ENCODE measurements at regions not wholly inside any gene's neighbourhood (a gene's known extent, or its start where the extent isn't known, plus 50 kb on each side); places are given as distances from the start of the nearest gene placed in this dataset.

- intact Hi-C loops (cut with DNase I; ENCODE audit: low total_unique reads): no loop called here
- H3K36me3 ChIP-seq: no peaks in the 10 kb centered on the region
- peak in 1 of 2 donors; percentile 66 for DNase-seq
- H3K4me1 ChIP-seq: peaks cover 0 to 11% (median 4%) of the 10 kb centered on the region in 4 donors
- no peak overlapping the region for H3K4me3 ChIP-seq
- no peak for TF ChIP-seq EP300 (IDR thresholded peaks at IDR 0.05)
- no peak for TF ChIP-seq POLR2AphosphoS5 (IDR thresholded peaks at IDR 0.05)
- TF ChIP-seq POLR2A (IDR thresholded peaks at IDR 0.05): no peak
- TF ChIP-seq CTCF (IDR thresholded peaks at IDR 0.05): no peak
- H3K9me3 ChIP-seq: no peaks in the 10 kb centered on the region
- 37 to 66% (median 57%) methylated on average over 3 of the region's 3 CpGs for WGBS, 5 donors
- no peaks in the 10 kb centered on the region for H3K27me3 ChIP-seq
- peak overlapping the region in 2 of 5 donors; percentile 12 to 44 for H3K27ac ChIP-seq
Observed at GRCh38 chr5:112576298-112576925, 157.3 kb upstream of the EPB41L4A start.

- peaks cover 0 to 11% (median 4%) of the 10 kb centered on the region in 4 donors for H3K4me1 ChIP-seq
- H3K27me3 ChIP-seq: no peaks in the 10 kb centered on the region
- DNase-seq: no peak
- no peaks in the 10 kb centered on the region for H3K9me3 ChIP-seq
- TF ChIP-seq CTCF (IDR thresholded peaks at IDR 0.05): no peak
- no peak for TF ChIP-seq POLR2A (IDR thresholded peaks at IDR 0.05)
- no peak for TF ChIP-seq POLR2AphosphoS5 (IDR thresholded peaks at IDR 0.05)
- H3K36me3 ChIP-seq: no peaks in the 10 kb centered on the region
- H3K27ac ChIP-seq: no peak overlapping the region
- no peak overlapping the region for H3K4me3 ChIP-seq
- WGBS, 5 donors: 81 to 95% (median 94%) methylated on average over 1 of the region's 1 CpG
- intact Hi-C loops (cut with DNase I; ENCODE audit: low total_unique reads): no loop called here
Observed at GRCh38 chr5:112579599-112580170, 158.0 kb upstream of the APC start.

GRCh38 chr5:112581811-112582320 lies 155.8 kb upstream of the APC start:
- H3K4me1 ChIP-seq: peaks cover 0 to 1% (median under 1%) of the 10 kb centered on the region in 4 donors
- no peaks in the 10 kb centered on the region for H3K27me3 ChIP-seq
- intact Hi-C loops (cut with DNase I; ENCODE audit: low total_unique reads): no loop called here
- H3K9me3 ChIP-seq: no peaks in the 10 kb centered on the region
- no peak overlapping the region for H3K4me3 ChIP-seq
- H3K27ac ChIP-seq: no peak overlapping the region
- no peak for DNase-seq
- H3K36me3 ChIP-seq: no peaks in the 10 kb centered on the region
- WGBS, 5 donors: 80 to 87% (median 83%) methylated on average over 9 of the region's 9 CpGs
- TF ChIP-seq CTCF (IDR thresholded peaks at IDR 0.05) (no peak), POLR2A (IDR thresholded peaks at IDR 0.05) (no peak), POLR2AphosphoS5 (IDR thresholded peaks at IDR 0.05) (no peak), EP300 (IDR thresholded peaks at IDR 0.05) (no peak)

- WGBS, 5 donors: 67 to 91% (median 88%) methylated on average over 4 of the region's 4 CpGs
- H3K9me3 ChIP-seq: no peaks in the 10 kb centered on the region
- H3K27ac ChIP-seq: no peak overlapping the region
- no peaks in the 10 kb centered on the region for H3K4me1 ChIP-seq
- intact Hi-C loops (cut with DNase I; ENCODE audit: low total_unique reads): no loop called here
- no peak for DNase-seq
- H3K36me3 ChIP-seq: no peaks in the 10 kb centered on the region
- TF ChIP-seq POLR2AphosphoS5 (IDR thresholded peaks at IDR 0.05) (no peak), EP300 (IDR thresholded peaks at IDR 0.05) (no peak), CTCF (IDR thresholded peaks at IDR 0.05) (no peak), POLR2A (IDR thresholded peaks at IDR 0.05) (no peak)
- no peak overlapping the region for H3K4me3 ChIP-seq
- no peaks in the 10 kb centered on the region for H3K27me3 ChIP-seq
Observed at GRCh38 chr5:112583166-112583565, 154.5 kb upstream of the APC start.

Measured in stomach (tissue), 8 donors.